ENCODE measurements at regions not wholly inside any gene's neighbourhood (a gene's known extent, or its start where the extent isn't known, plus 50 kb on each side); places are given as distances from the start of the nearest gene placed in this dataset.

- DNase-seq (ENCODE audit: low read depth, low spot score), result no peak
These were observed 121.0 kb upstream of the LRATD1 start for GRCh38 chr2:14511541-14511940.

- no peak for DNase-seq (ENCODE audit: low read depth, low spot score)
These were observed 118.6 kb upstream of the LRATD1 start for GRCh38 chr2:14513903-14514302.

GRCh38 chr2:14516844-14517243 is 115.7 kb upstream of the LRATD1 start:
- peak; percentile 46 for DNase-seq (ENCODE audit: low read depth, low spot score)

GRCh38 chr2:14517731-14518130 is 114.8 kb upstream of the LRATD1 start:
- no peak for DNase-seq (ENCODE audit: low read depth, low spot score)

GRCh38 chr2:14520385-14520945 is 112.1 kb upstream of the LRATD1 start:
- DNase-seq (ENCODE audit: low read depth, low spot score), result no peak

GRCh38 chr2:14524041-14524802 is 108.3 kb upstream of the LRATD1 start:
- DNase-seq (ENCODE audit: low read depth, low spot score), result peak; percentile 65

- peak; percentile 11 for DNase-seq (ENCODE audit: low read depth, low spot score)
These were observed 107.8 kb upstream of the LRATD1 start for GRCh38 chr2:14524803-14525080.

GRCh38 chr2:14530506-14530905 is 102.0 kb upstream of the LRATD1 start:
- peak; percentile 26 for DNase-seq (ENCODE audit: low read depth, low spot score)

GRCh38 chr2:14533131-14533757 is 99.3 kb upstream of the LRATD1 start:
- no peak for DNase-seq (ENCODE audit: low read depth, low spot score)

- peak; percentile 20 for DNase-seq (ENCODE audit: low read depth, low spot score)
These were observed 97.4 kb upstream of the LRATD1 start for GRCh38 chr2:14535156-14535555.

GRCh38 chr2:14536976-14537375 is 95.5 kb upstream of the LRATD1 start:
- DNase-seq (ENCODE audit: low read depth, low spot score), result no peak

GRCh38 chr2:14540015-14540414 is 92.5 kb upstream of the LRATD1 start:
- no peak for DNase-seq (ENCODE audit: low read depth, low spot score)

GRCh38 chr2:14543284-14543683 is 89.2 kb upstream of the LRATD1 start:
- DNase-seq (ENCODE audit: low read depth, low spot score), result peak; percentile 21

- DNase-seq (ENCODE audit: low read depth, low spot score), result no peak
These were observed 88.3 kb upstream of the LRATD1 start for GRCh38 chr2:14544247-14544646.

GRCh38 chr2:14547830-14548229 is 84.7 kb upstream of the LRATD1 start:
- DNase-seq (ENCODE audit: low read depth, low spot score), result no peak

GRCh38 chr2:14550658-14551057 is 81.9 kb upstream of the LRATD1 start:
- DNase-seq (ENCODE audit: low read depth, low spot score), result no peak

- no peak for DNase-seq (ENCODE audit: low read depth, low spot score)
These were observed 81.4 kb upstream of the LRATD1 start for GRCh38 chr2:14551069-14551468.

GRCh38 chr2:14552286-14552685 is 80.2 kb upstream of the LRATD1 start:
- no peak for DNase-seq (ENCODE audit: low read depth, low spot score)

GRCh38 chr2:14552818-14553217 is 79.7 kb upstream of the LRATD1 start:
- DNase-seq (ENCODE audit: low read depth, low spot score), result no peak

GRCh38 chr2:14554849-14555545 is 77.5 kb upstream of the LRATD1 start:
- no peak for DNase-seq (ENCODE audit: low read depth, low spot score)

- no peak for DNase-seq (ENCODE audit: low read depth, low spot score)
These were observed 75.4 kb upstream of the LRATD1 start for GRCh38 chr2:14557111-14557510.

GRCh38 chr2:14557916-14558315 is 74.6 kb upstream of the LRATD1 start:
- no peak for DNase-seq (ENCODE audit: low read depth, low spot score)

Data from astrocyte of the hippocampus (primary cell).